ENCODE measurements at regions not wholly inside any gene's neighbourhood (a gene's known extent, or its start where the extent isn't known, plus 50 kb on each side); places are given as distances from the start of the nearest gene placed in this dataset.

DNA sequence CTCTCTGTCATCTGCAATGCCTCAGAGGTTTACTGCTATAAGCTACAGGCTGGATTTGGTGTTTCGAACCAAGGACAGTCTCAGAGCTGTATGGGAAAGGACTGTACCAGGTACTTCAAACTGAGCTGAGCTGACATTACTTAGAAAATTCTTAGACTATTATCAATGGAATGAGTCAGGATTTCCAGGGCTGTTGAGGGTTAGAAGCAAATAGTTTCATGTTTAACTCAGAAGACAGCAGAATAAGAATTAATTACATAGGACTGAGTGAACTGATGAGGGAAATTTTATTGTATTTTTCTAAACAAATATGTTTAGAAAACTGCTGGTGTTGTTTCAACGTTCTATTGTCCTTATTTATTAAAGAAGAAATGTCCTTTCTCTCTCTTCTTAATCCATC is 74.3 kb upstream of the CAPZB start (continued):
- TF ChIP-seq, protein P1, sequence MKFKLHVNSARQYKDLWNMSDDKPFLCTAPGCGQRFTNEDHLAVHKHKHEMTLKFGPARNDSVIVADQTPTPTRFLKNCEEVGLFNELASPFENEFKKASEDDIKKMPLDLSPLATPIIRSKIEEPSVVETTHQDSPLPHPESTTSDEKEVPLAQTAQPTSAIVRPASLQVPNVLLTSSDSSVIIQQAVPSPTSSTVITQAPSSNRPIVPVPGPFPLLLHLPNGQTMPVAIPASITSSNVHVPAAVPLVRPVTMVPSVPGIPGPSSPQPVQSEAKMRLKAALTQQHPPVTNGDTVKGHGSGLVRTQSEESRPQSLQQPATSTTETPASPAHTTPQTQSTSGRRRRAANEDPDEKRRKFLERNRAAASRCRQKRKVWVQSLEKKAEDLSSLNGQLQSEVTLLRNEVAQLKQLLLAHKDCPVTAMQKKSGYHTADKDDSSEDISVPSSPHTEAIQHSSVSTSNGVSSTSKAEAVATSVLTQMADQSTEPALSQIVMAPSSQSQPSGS (IDR thresholded peaks at IDR 0.05; ENCODE audit: low read length): no peak
- TF ChIP-seq POLR2AphosphoS5 (IDR thresholded peaks at IDR 0.05; ENCODE audit: low read depth, low read length): no peak

Measured in H1 (cell line).